ENCODE measurements at regions not wholly inside any gene's neighbourhood (a gene's known extent, or its start where the extent isn't known, plus 50 kb on each side); places are given as distances from the start of the nearest gene placed in this dataset.

- TF ChIP-seq EP300 (IDR thresholded peaks at IDR 0.05), result no peak
- no peak for TF ChIP-seq CTCF (IDR thresholded peaks at IDR 0.05)
- TF ChIP-seq POLR2AphosphoS5 (IDR thresholded peaks at IDR 0.05), result no peak
Observed at GRCh38 chr17:68155692-68156091, 92.2 kb upstream of the AMZ2 start.
